Activated T-helper 1 cell treated with Interleukin-2 at 50 U/mL for 16 hours (primary cell): ENCODE measurements at regions not wholly inside any gene's neighbourhood (a gene's known extent, or its start where the extent isn't known, plus 50 kb on each side); places are given as distances from the start of the nearest gene placed in this dataset.

Experiments
- DNase-seq: peaks from one replicate; pipeline ENCODE4 v3.0.0-alpha.2; 2020; ENCODE audit warnings: low read depth

DNA sequence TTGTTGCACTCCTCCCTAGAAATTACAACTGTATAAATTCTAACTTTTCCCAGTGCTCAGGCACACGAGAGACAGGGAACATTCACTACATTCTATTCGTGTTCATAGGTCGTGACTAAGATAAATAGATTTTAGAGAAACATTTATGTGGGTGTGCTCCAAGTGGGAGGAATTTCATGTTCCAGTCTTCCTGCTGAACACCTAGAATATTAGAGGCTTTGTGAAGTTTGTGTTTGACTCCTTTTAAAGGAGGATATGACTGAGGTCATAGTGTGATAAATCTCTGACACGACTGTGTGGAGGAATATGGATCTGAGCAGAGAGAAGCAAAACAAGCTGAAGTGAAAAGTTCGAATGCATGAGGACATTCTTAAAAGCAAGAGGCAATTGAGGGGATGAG lies 355.3 kb downstream of the ZSWIM6 start:
- no peak for DNase-seq

DNA sequence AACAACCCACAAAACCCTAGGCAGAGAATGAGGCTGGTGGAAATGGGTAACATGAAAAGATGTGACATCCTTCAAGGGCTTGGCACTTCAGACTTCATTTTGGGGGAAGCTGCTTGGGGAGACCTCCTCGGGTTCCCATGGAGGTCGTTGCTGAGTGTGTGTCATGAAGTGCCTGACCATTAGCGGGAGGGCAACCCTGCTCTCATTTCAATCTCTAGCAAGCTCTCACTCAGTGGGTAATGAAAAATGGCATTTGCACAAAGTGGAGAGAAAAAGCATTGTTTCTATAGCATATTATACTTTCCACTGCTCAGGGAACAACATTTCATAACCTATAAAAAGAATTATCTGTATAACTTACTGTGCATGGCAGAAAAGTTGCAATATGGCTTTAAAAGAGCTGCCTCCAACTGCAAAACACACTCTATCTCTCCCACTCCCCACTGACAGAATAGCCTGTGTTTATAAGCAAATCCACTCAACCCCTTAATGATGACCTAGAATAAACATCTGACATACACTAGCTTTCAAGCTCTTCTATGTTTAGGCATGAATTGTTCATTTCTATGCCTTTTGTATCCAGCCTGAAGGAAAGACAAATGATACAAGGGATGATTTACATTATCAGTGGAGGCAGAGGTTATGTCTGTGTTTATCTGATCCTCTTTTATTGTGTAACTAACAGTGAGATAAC lies 357.2 kb downstream of the ZSWIM6 start:
- no peak for DNase-seq

DNA sequence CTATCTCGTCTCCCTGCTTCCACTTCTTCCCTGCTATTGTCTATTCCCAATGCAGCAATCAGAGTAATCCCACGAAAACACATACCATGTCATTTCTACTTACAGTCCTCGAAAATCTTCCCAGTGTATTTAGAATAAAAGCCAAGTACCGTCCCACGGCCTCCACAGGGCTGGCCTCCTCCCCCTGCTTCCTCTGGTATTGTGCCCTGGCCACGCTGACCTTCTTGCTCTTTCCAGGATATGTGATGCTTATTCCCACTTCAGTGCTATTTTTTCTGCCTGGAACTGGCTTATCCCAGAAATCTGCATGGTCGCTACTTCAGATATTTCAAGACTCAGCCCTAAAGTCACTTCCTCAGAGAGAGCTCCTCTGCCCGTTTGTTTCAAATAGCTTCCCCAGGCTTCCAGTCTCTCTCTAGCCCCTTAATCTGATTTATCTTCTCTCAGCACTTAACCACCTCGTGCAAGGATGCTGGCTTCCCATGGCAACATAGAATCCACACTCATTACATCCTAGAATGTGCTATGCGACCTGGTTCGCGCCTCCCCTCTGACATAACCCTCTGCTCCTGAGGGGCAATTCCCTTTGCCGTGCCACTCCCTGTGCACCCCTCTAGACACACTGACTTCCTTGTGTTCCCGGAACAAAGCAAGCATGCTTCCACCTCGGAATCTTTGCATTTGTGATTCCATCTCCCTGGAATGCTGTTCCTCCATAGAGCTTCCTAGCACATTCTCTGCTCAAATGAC lies 365.9 kb downstream of the ZSWIM6 start:
- no peak for DNase-seq

DNA sequence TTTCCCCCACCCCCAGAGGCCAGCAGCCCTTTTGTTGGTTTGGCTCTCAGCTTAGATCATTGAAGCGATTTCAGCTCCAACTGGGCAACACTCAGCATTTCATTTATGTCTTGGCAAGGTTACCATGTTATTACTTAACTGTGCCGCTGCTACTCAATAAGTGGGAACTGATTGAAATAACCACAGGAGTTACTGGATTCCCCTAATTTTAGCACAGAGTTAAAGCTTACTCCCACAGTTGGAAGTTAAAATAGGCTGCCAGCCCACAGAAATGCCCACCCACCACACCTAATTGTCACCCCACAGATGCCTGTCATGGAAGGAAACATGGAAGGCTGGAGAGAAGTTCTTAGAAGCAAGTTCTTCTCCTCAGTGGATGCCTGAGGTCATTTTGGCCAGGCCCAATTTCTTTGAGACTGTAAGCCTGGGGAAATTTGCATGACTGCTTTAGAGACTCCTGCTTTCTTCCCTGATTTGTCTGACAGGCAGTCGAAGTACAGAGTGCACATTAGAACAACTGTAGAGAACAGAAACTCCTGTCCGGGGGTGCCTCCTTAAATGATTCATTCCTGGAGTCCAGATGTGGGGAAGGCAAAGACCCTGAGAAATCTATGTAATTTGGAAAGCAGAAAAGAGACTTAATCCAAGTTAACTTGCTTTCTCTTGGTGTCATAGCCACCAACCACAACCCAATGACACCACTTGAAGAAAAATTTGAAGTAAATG lies 370.0 kb downstream of the ZSWIM6 start:
- DNase-seq, result no peak

DNA sequence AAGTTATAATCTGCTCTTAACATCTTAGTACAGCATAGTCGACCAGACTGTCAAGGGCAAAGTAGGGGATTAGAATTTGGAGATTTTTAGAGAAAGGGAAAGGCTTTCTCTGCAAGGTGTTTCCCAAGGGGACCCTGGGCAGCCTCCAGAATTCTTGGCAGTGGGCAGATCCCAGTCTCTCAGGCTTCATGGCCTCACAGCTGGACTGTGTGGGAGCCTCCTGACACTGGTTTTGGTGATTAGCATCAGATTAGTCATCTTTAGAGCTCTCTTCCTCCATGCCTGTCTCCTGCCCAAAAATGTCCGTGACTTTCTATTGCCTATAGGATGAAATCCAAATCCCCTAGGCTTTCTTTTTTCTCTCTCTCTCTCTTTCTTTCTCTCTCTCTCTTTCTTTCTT lies 370.7 kb downstream of the ZSWIM6 start:
- DNase-seq, result no peak

DNA sequence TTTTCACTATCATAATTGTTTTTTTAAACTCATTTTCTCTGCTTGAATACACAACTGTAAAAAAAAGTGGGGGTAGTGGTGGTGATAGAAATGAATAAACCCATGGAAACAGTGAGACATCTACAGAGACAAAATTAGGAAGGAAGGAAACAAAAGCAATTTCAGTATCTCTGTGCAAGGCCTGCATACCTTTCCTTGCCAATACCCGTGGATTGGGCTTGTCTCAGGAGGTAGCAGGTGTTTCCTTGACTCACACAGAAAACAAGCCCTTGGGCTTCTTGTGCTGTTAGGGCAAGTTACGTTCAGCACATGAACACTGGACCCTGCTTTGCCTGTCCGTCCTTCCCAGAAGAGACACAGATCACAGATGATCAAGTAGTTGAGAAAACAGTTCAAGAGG lies 372.2 kb downstream of the ZSWIM6 start:
- DNase-seq, result no peak

DNA sequence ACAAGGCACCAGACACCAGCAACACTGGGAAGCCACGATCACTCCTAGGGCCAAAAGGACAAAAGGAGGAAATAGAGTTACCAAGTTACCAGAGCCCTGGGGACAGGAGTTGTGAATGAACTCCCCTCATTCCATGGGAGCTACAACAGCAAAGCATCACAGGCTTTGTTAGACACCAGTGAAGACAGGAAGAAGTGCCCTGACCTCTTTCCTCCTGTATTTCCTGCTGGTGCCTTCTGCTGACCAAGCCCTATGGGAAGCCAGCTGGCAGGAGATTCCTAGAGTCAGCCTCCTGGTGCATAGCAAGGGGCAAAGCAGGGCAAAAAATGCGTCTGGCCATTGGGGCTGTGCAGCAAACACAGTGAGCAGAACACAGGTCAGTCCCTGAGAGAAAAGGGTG lies 374.7 kb downstream of the ZSWIM6 start:
- DNase-seq, result no peak

DNA sequence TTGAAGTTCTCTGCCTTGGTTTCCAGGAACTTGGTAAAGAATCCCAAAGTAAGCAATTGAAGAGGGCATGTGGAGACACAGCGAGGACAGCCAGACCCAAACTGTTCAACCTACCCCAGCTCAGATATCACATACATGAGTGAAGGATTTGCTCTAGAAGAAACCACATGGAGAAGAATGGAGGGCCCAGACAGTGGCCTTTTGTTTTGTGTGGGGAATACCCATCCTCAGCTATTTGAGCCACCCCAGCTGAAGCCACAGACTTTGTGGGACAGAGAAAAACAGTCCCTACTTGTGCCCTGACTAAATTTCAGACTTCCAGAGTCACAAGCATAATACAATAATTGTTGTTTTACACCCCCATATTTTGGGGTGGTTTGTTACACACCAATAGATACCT lies 387.1 kb downstream of the ZSWIM6 start:
- no peak for DNase-seq

DNA sequence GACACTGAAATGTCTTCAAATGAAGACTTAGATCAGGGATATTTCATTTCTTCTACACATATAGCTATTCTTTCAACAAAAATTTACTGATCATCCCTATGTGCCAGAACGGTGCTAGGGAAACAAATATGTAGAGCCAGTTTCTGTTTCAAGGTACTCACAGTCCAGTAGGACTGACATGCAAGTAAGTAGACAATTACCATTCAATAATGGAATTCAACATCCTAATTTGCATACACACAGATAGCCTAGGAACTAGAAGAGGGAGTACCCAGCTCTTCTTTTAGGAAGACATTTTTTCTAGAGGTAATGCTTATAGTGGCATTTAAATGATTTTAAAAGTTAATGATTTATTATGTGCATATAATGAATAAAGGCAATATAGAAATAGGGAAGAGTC lies 388.8 kb downstream of the ZSWIM6 start:
- DNase-seq, result no peak

DNA sequence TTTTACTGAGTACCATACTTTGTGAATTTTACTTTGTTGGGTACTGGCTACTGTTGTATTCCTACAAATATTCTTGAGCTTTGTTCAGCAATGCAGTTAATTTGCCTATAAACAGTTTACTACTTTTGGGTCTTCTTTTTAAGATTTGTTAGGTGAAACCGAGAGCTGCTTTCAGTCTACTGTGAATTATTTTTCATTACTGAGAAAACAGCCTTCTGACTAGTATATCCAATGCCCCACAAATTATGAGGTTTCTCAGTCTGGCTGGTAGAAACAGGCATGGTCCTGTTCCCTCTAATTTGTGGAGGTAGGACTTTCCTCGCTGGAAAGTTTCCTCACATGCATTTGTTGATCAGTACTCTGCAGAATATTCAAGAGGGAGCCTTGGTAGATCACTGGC lies 392.0 kb downstream of the ZSWIM6 start:
- no peak for DNase-seq

DNA sequence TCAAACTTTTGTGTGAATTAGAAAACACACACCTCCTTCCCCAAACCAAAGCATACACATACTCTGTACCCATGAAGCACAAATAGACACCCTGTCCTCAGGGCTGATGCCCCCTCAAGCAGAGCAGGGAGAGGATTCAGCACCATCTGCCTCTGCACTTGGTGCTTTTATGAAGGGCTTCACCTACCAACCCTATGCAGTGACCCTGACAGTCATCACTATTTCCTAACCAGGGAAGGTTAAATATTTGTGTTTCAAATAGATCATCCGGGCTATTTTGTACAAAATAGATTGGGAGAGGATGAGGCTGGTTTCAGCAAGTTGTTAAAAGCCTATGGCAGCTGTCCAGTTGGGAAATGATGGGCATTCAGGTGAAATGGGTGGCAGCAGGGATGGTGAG lies 396.2 kb downstream of the ZSWIM6 start:
- no peak for DNase-seq

DNA sequence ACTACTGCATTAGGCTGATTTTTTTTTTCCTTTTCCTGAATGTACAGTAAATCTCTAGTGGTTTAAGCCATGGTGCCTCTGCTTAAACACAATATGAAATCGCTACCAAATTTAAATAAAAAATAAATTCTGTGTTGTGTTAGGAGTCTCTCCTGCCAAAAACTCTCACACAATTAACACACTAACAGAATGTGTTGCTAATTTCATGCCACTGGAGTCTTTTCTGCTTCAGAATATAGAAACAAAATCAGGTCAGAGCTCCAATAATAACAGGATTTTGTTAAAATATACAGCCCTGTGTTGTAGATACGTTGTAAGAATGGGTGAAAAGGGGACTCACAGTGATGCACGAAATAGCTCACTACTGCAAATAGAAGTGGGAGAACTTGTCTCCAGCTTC lies 398.8 kb downstream of the ZSWIM6 start:
- no peak for DNase-seq

DNA sequence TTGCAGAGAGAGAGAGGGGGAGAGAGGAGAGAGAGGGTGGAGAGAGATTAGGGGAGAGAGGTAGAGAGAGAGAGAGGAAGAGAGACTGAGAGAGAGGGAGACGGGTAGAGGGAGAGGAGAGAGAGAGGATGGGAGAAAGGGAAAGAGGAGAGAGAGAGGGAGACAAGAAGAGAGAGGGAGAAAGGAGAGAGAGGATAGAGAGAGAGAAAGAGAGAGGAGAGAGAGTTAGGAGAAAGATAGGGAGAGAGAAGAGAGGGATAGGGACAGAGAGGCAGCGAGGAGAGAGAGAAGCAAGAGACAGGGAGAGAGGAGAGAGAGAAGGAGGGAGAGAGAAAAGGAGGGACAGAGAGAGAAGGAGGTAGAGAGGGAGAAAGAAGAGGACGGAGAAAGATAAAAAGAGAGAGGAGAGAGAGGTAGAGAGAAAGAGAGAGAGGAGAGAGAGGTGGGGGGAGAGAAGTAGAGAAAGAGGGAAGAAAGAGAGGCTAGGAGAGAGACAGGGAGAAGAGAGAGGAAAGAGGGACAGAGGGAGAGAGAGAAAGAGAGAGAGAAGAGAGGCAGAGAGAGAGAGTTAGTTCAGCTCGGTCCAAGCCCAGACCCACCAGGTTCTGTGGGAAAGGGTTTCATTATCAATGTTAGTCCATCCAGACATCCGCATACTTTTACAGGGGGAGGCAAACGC lies 399.3 kb downstream of the ZSWIM6 start:
- no peak for DNase-seq

DNA sequence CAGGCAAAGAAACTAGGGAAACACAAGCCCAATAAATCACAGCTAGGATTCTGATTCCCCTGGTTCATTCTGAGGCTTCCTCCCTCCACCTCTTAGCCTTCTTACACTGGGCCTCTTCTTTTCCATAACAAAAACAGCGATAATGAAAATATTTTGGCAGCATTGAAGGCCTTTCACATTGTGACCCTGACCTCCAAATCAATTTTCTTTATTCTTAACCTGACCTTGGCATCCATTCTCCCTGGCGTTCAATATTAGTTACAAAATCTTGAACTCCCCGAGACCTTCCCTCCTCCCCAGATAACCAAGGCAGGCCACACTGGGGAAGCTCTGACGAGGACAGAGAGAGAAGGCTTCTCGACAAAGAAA lies 399.9 kb downstream of the ZSWIM6 start:
- DNase-seq, result no peak

DNA sequence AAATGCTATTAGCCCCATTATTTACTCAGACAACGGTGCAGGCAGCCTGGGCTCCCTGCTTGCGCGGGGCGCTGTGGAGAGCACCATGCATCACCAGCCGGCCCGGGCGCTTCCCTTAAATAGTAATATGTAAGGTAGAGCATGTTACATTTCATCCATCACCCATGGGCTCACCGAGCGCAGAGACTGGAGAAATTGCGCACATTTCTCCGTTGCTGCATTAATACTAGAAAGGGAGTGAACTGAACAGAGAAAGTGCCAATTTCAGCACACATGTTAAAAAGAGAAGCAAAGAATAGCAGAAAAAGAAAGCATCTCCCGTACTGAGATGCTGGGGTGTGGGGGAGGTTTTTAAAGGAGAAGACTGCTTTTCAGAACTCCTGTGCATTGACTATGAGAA lies 400.3 kb downstream of the ZSWIM6 start:
- no peak for DNase-seq

DNA sequence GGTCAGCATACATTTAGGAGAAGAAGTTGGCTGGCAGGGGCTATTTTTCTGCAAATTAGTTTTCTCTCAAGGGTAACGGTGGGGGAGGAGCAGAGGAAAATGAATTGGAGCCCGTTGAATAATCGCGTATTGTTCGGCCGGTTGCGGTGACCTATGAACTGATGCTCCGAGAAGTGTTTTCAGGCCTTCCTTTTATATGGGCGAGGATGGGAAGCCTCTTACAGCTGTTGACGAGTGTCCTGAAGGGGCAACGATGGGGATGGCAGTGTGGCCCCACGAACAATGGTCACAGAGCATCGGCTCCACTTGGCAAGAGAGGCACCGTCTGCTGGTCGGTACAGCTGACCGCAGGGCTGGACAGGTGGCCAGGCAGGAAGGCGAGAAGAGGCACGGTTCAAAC lies 400.7 kb downstream of the ZSWIM6 start:
- no peak for DNase-seq

DNA sequence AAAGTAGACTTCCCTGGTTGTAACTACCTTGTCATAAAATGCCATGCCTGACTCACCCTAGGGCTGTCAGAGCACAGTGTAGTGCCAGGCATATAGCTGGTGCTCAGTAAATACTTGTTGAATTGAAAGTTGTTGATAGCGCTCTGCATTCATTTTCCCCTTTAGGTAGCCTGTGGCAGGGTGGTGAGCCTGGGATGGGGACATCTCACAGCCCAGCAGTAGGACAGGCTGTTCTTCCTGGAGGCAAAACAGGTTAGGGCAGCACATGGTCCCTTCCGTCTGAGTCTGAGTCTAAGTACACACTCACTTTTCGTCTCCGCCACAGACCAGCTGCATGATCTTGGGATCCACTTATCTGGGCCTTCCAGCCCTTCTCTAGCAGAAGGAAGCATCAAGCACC lies 401.9 kb downstream of the ZSWIM6 start:
- DNase-seq, result no peak

DNA sequence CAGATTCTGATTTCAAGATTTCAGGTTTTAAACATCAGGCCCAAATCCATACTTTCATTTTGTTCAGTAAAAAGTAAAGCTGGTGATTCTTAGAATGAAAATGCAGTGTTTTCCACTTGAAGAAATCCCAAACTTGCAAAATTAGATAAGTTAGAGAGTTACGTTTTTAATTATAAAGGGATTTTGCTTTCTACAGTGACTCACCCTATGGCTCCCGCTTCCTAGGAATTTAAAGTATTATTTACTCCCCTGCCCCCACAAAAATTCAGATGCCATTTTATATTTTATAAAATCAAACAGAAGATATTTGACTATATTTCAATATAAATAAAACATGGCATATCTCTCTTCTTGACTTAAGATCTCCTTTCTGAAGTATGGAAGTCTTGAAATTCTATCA lies 402.9 kb downstream of the ZSWIM6 start:
- DNase-seq, result no peak

DNA sequence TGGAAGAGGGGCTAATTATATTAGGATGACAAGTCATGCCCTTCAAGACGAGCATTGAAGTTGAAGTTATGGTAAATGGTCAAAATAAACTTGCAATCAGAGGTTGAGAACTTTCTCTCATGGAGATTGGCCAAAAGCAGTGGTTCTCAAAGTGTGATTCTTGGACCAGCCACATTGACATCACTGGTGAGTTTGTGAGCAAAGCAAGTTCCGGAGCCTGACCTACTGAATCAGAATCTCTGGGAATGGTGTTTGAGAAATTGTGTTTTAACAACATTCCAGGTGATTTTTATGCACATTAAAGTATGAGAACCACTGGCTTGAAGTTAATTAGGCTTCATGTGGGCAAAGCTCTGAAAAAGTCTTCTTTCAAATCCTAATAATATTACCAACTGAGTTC lies 403.5 kb downstream of the ZSWIM6 start:
- no peak for DNase-seq

DNA sequence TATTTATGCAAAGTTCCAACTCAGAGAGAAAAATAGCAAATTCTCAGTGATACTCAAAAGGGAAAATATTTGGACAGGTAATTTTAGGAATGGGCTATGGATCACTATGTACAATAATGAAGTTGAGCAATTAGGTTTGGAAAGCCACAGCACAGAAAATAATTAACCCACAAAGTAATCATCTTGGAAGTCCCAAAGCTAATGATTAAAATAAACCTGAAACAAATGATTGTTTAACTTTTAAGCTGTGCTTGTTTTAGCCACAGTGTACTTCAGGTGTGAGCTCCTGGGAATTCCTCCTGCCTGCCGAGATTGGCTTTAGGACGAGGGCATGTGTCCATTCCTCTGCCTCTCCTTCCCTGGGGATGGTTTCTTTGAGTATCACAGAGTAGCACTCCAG lies 403.9 kb downstream of the ZSWIM6 start:
- DNase-seq, result no peak

DNA sequence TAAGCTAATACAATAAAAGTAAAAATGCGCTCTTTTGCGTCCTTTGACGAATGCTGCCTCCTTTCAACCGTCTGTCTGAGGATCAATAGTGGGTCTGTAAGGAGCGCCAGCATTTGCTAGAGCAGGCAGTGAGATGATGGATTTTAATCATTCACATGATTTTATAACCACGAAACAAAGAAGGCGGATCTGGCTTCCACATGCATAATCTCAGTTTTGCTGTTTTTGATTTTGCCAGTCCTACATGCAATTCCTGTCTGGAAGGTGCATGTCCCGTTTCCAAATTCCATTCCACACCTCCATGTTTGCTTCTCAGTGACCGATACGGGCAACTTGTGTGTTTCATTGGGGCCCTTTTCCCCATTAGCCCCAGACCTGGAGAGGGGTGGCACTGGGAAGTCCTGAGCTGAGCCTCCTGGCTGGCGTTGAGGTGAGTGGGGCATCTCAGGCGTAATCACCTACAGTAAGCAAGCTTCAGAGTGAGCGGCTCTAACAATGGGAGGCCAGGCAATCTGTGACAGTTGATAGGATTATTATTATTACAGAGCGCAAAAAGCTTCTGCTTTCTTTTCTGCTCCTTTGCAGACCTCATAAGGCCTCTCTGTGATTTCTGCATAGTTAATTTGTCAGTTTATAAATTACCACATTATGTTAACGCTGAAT lies 405.4 kb downstream of the ZSWIM6 start:
- no peak for DNase-seq

DNA sequence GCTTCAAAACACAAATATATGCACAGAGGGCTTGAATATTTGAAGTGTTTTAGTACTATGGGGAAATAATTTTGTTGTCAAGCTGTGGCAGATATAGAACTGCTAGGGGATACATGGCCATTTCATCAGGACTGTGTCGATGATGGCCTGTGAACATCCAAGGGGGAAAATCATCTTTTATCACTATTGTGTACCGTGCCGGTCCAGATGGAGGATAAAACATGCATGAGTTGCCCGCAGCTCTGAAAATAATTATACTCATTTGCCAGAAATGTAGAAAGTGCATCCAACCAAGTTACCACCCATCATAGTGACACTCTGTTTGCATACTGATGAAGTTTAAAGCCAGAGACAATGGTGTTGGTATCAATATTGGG lies 405.9 kb downstream of the ZSWIM6 start:
- no peak for DNase-seq
